ENCODE measurements at regions not wholly inside any gene's neighbourhood (a gene's known extent, or its start where the extent isn't known, plus 50 kb on each side); places are given as distances from the start of the nearest gene placed in this dataset.

DNA sequence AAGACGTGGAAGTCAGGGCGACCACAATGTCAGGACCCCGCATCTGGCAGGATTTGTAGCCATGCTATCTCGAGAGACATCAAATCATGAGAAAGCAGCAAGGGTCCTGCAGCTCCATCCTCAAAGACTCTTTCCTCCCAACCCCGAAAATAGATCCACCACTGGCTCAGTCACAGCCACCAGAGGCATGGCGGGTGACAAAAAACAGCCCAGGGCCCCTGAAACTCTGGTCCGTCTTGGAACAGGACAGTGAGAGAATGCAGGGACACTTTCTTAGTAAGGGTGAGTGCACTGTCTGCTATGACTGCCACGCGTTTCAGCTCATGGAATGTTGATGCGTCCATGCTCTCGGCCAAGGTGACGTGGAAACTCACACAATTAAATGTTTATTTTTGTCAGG, 220.9 kb downstream of the IRX2 start:
- H3K27me3 ChIP-seq (replicated peaks), result no peaks in the 10 kb centered on the region
- no peak overlapping the region for H3K27ac ChIP-seq
- no peak for DNase-seq
- H3K36me3 ChIP-seq (replicated peaks), result no peaks in the 10 kb centered on the region
- in situ Hi-C loops (cut with HindIII; ENCODE audit: low pct_ligation_motif_present, low sequenced_read_pairs), result no loop called here
- no peak overlapping the region for H3K4me3 ChIP-seq (ENCODE audit: low read depth, low read length)
- TF ChIP-seq CTCF (IDR thresholded peaks at IDR 0.05; ENCODE audit: low read depth, low read length, missing control alignments), result no peak

- H3K27me3 ChIP-seq (replicated peaks), result no peaks in the 10 kb centered on the region
- no peak for TF ChIP-seq CTCF (IDR thresholded peaks at IDR 0.05; ENCODE audit: low read depth, low read length, missing control alignments)
- DNase-seq, result no peak
- H3K36me3 ChIP-seq (replicated peaks), result no peaks in the 10 kb centered on the region
- H3K4me3 ChIP-seq (ENCODE audit: low read depth, low read length), result no peak overlapping the region
- H3K27ac ChIP-seq, result no peak overlapping the region
- in situ Hi-C loops (cut with HindIII; ENCODE audit: low pct_ligation_motif_present, low sequenced_read_pairs), result no loop called here
Observed at GRCh38 chr5:2529371-2530092, 221.9 kb downstream of the IRX2 start.

- Histone ChIP-seq H3K27me3 (replicated peaks) (no peaks in the 10 kb centered on the region), H3K4me3 (ENCODE audit: low read depth, low read length) (no peak overlapping the region), H3K36me3 (replicated peaks) (no peaks in the 10 kb centered on the region), H3K27ac (no peak overlapping the region)
- DNase-seq, result no peak
- no peak for TF ChIP-seq CTCF (IDR thresholded peaks at IDR 0.05; ENCODE audit: low read depth, low read length, missing control alignments)
- in situ Hi-C loops (cut with HindIII; ENCODE audit: low pct_ligation_motif_present, low sequenced_read_pairs), result no loop called here
Observed at GRCh38 chr5:2525351-2525750, 226.1 kb downstream of the IRX2 start.

GRCh38 chr5:2524620-2525019, 226.9 kb downstream of the IRX2 start:
- DNase-seq, result no peak
- Histone ChIP-seq H3K4me3 (ENCODE audit: low read depth, low read length) (no peak overlapping the region), H3K36me3 (replicated peaks) (no peaks in the 10 kb centered on the region), H3K27ac (no peak overlapping the region), H3K27me3 (replicated peaks) (no peaks in the 10 kb centered on the region)
- in situ Hi-C loops (cut with HindIII; ENCODE audit: low pct_ligation_motif_present, low sequenced_read_pairs), result no loop called here
- TF ChIP-seq CTCF (IDR thresholded peaks at IDR 0.05; ENCODE audit: low read depth, low read length, missing control alignments), result no peak

DNA sequence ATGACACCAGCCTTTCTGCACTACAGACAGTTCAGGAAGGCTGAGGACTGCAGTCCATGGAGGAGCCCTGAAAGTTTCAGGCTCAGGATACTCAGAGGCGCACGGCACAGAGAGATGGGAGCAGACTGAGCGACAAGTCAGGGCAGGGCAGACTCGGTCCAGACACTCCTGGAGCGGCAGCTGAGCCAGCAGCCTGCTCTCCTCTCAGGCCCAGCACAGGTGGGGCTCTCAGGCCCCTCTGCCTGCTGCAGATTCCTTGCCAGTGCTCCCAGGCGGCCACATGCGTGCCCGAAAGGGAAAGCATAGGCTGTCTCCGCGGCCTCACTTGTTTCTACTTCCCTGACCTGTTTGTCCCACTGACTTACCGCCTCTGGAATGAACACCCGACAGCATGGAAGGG, 228.3 kb downstream of the IRX2 start:
- Histone ChIP-seq H3K27me3 (replicated peaks) (no peaks in the 10 kb centered on the region), H3K36me3 (replicated peaks) (no peaks in the 10 kb centered on the region), H3K4me3 (ENCODE audit: low read depth, low read length) (no peak overlapping the region), H3K27ac (no peak overlapping the region)
- TF ChIP-seq CTCF (IDR thresholded peaks at IDR 0.05; ENCODE audit: low read depth, low read length, missing control alignments), result no peak
- in situ Hi-C loops (cut with HindIII; ENCODE audit: low pct_ligation_motif_present, low sequenced_read_pairs), result no loop called here
- no peak for DNase-seq

GRCh38 chr5:2522372-2522771, 229.1 kb downstream of the IRX2 start:
- in situ Hi-C loops (cut with HindIII; ENCODE audit: low pct_ligation_motif_present, low sequenced_read_pairs), result no loop called here
- Histone ChIP-seq H3K27ac (no peak overlapping the region), H3K4me3 (ENCODE audit: low read depth, low read length) (no peak overlapping the region), H3K27me3 (replicated peaks) (no peaks in the 10 kb centered on the region), H3K36me3 (replicated peaks) (no peaks in the 10 kb centered on the region)
- no peak for TF ChIP-seq CTCF (IDR thresholded peaks at IDR 0.05; ENCODE audit: low read depth, low read length, missing control alignments)
- DNase-seq, result no peak

Measured in brain microvascular endothelial cell (primary cell).